Endothelial cell (in vitro differentiated cells): ENCODE measurements at regions not wholly inside any gene's neighbourhood (a gene's known extent, or its start where the extent isn't known, plus 50 kb on each side); places are given as distances from the start of the nearest gene placed in this dataset.

Experiments used
- DNase-seq: peaks from one replicate; pipeline ENCODE4 v3.0.0; 2021; ENCODE audit warnings: low spot score
- H3K27ac Mint-ChIP-seq: one replicate; pipeline ENCODE4 v1.8.0; 2021; ENCODE audit warnings: mixed read lengths, inconsistent platforms; ENCODE audit not compliant: unreplicated experiment
- H3K27me3 Mint-ChIP-seq: one replicate; pipeline ENCODE4 v1.8.0; 2021; ENCODE audit warnings: mild to moderate bottlenecking, moderate library complexity, mixed read lengths, inconsistent platforms; ENCODE audit not compliant: unreplicated experiment
- H3K36me3 Mint-ChIP-seq: one replicate; pipeline ENCODE4 v1.8.0; 2021; ENCODE audit warnings: mild to moderate bottlenecking, low read depth, mixed read lengths, inconsistent platforms; ENCODE audit not compliant: unreplicated experiment
- H3K4me1 Mint-ChIP-seq: one replicate; pipeline ENCODE4 v1.8.0; 2021; ENCODE audit warnings: mild to moderate bottlenecking, mixed read lengths, inconsistent platforms; ENCODE audit not compliant: unreplicated experiment
- H3K4me3 Mint-ChIP-seq: one replicate; pipeline ENCODE4 v1.8.0; 2021; ENCODE audit warnings: mild to moderate bottlenecking, mixed read lengths, inconsistent platforms; ENCODE audit not compliant: unreplicated experiment
- H3K9me3 Mint-ChIP-seq: one replicate; pipeline ENCODE4 v1.8.0; 2021; ENCODE audit warnings: mixed read lengths, inconsistent platforms; ENCODE audit not compliant: unreplicated experiment
- CTCF ChIP-seq: fragments of 200-600 bp; sonication (generic); IDR thresholded peaks from one replicate; pipeline ENCODE4 v1.5.0; 2021; ENCODE audit warnings: antibody characterized with exemption; ENCODE audit not compliant: unreplicated experiment

DNA sequence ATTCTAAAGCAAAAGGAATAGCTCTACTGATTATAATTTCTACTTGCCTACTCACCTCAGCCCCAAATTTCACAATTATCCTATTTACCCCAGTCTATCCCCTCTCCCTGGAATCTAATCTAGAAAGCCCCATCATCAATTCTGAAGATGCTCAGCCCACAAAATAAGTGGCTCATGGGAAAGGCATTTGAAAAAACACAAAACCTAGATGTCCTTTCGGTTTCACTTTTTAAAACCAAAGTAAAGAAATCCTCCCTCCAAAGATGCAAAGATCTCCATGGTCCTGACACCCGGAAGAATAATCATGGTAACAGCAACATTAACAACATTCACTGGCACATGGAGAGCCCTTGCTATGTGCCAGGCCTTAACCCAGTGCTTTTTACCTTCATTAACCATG is 224.8 kb downstream of the FGFR2 start:
- Mint-ChIP-seq H3K27me3 (no peaks in the 10 kb centered on the region), H3K27ac (no peak overlapping the region), H3K4me1 (no peaks in the 10 kb centered on the region), H3K36me3 (no peaks in the 10 kb centered on the region), H3K9me3 (no peaks in the 10 kb centered on the region), H3K4me3 (no peak overlapping the region)
- DNase-seq: no peak
- TF ChIP-seq CTCF: no peak

DNA sequence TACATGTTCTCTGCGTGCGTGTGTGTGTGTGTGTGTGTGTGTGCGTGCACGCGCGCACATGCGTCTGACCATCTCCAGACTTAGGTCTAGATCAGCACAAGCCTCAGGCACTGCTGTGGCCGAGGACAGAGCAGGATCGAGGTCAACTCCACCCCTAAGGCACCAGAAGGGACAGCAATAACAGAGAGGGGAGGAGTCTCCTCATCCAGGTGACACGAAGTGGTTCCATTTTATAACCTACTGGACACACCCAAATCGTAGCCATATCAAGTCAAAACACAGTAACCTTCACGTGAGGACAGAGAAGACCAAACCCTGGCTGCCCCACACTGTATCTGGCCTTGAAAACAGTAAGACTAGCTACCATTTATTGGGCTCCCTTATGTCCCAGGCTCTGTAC is 224.1 kb downstream of the FGFR2 start:
- Mint-ChIP-seq H3K4me1 (no peaks in the 10 kb centered on the region), H3K27ac (no peak overlapping the region), H3K36me3 (no peaks in the 10 kb centered on the region), H3K9me3 (no peaks in the 10 kb centered on the region), H3K27me3 (no peaks in the 10 kb centered on the region), H3K4me3 (no peak overlapping the region)
- DNase-seq: no peak
- no peak for TF ChIP-seq CTCF

GRCh38 chr10:121375172-121375571 is 223.1 kb downstream of the FGFR2 start:
- Mint-ChIP-seq H3K9me3 (no peaks in the 10 kb centered on the region), H3K27me3 (no peaks in the 10 kb centered on the region), H3K4me3 (no peak overlapping the region), H3K4me1 (no peaks in the 10 kb centered on the region), H3K36me3 (no peaks in the 10 kb centered on the region), H3K27ac (no peak overlapping the region)
- TF ChIP-seq CTCF: no peak
- DNase-seq: no peak

DNA sequence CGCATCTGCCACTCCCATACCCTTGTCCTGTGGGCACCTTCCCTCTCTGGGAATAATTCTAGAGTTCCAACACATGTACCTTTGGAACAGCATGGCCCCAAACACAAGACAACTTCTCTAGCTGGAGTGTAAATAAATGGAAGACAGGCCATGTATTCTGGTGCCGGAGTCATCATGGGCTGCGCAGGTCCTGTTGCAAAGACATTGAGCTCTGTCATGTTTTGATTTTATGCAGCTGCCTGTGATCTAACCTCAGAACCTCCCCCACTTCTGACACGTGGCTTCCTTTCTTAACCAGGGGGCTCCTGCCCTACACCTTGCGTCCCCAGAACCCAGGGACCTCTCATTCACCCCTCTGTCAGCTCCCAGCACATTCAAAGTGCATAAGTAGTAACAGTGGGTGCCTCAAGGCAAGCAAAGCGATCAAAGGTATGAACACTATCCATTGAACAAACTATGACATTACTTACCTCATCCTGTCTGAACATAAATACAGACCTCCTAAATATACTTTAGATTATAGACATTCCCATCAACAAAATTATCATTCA is 219.9 kb downstream of the FGFR2 start:
- H3K9me3 Mint-ChIP-seq: peaks cover 5% of the 10 kb centered on the region

DNA sequence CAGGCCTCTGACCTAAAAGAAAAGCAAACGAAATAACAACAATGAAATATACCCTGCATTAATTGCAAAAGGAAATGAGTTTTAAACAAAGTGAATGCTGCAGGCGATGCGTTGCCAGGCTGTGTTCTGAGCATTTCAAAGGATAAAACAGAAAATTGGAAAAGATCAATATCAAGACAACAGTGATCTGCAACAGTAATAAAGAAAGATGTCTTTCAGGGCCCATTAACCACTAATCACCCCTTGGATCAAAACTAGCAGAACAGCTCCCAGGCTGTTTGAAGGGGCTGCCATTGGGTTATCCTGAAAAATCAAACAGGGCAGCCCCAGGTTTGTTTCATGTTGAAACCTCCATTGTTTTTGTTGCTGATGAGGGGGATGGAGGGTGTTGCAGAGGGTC is 219.2 kb downstream of the FGFR2 start:
- no peak for TF ChIP-seq CTCF
- Mint-ChIP-seq H3K27me3 (peaks cover 1% of the 10 kb centered on the region), H3K4me1 (no peaks in the 10 kb centered on the region), H3K9me3 (peaks cover 5% of the 10 kb centered on the region), H3K4me3 (no peak overlapping the region), H3K36me3 (no peaks in the 10 kb centered on the region), H3K27ac (no peak overlapping the region)
- DNase-seq: no peak

More for the DNA sequence above, 219.9 kb downstream of the FGFR2 start:
- Mint-ChIP-seq H3K4me3 (no peak overlapping the region), H3K36me3 (no peaks in the 10 kb centered on the region), H3K4me1 (no peaks in the 10 kb centered on the region), H3K27ac (no peak overlapping the region), H3K27me3 (peaks cover 1% of the 10 kb centered on the region)
- no peak for TF ChIP-seq CTCF
- DNase-seq: no peak
